GM23338 (cell line): ENCODE measurements at regions not wholly inside any gene's neighbourhood (a gene's known extent, or its start where the extent isn't known, plus 50 kb on each side); places are given as distances from the start of the nearest gene placed in this dataset.

Experiments
- ATAC-seq: fragments of 200-7000 bp; cut with Tn5 transposase; 3 replicates; pipeline ENCODE4 v1.9.1; 2020
- DNase-seq: peaks from one replicate; pipeline ENCODE4 v3.0.0-alpha.2; 2015; ENCODE audit warnings: low spot score
- H2AFZ ChIP-seq: fragments of 200-600 bp; sonication (generic); 2 replicates; pipeline ENCODE4 v1.8.0; 2016; ENCODE audit warnings: antibody characterized with exemption, mild to moderate bottlenecking, moderate library complexity
- H3F3A ChIP-seq: fragments of 200-600 bp; sonication (generic); replicated peaks from 2 replicates; pipeline ENCODE4 v1.8.0; 2017; ENCODE audit warnings: antibody characterized with exemption, mixed run types, low read depth
- H3K27ac ChIP-seq: fragments of 200-600 bp; sonication (generic); 2 replicates; pipeline ENCODE4 v1.6.1; 2016; ENCODE audit warnings: low read depth
- H3K27me3 ChIP-seq: fragments of 200-600 bp; sonication (generic); 2 replicates; pipeline ENCODE4 v1.8.0; 2016; ENCODE audit warnings: mild to moderate bottlenecking, mixed run types, moderate library complexity; ENCODE audit not compliant: insufficient read depth
- H3K36me3 ChIP-seq: fragments of 200-600 bp; sonication (generic); 2 replicates; pipeline ENCODE4 v1.8.0; 2016; ENCODE audit warnings: mild to moderate bottlenecking; ENCODE audit not compliant: insufficient read depth
- H3K4me1 ChIP-seq: fragments of 200-600 bp; sonication (generic); 2 replicates; pipeline ENCODE4 v1.8.0; 2016; ENCODE audit warnings: mild to moderate bottlenecking, moderate library complexity; ENCODE audit not compliant: insufficient read depth
- H3K4me2 ChIP-seq: fragments of 200-600 bp; sonication (generic); 2 replicates; pipeline ENCODE4 v1.7.1; 2017; ENCODE audit warnings: mixed run types
- H3K4me3 ChIP-seq: fragments of 200-600 bp; sonication (generic); 2 replicates; pipeline ENCODE4 v1.6.1; 2016; ENCODE audit warnings: mixed run types
- H3K79me2 ChIP-seq: fragments of 200-600 bp; sonication (generic); replicated peaks from 2 replicates; pipeline ENCODE4 v1.8.0; 2017; ENCODE audit warnings: mild to moderate bottlenecking; ENCODE audit not compliant: insufficient read depth
- H3K9me2 ChIP-seq: fragments of 200-600 bp; sonication (generic); 2 replicates; pipeline ENCODE4 v1.8.0; 2017; ENCODE audit not compliant: insufficient read depth
- H4K20me1 ChIP-seq: fragments of 200-600 bp; sonication (generic); replicated peaks from 2 replicates; pipeline ENCODE4 v1.8.0; 2017; ENCODE audit warnings: mild to moderate bottlenecking; ENCODE audit not compliant: insufficient read depth
- H3K27ac Mint-ChIP-seq: 2 replicates; pipeline ENCODE4 v1.8.0; 2020; ENCODE audit warnings: inconsistent platforms, mild to moderate bottlenecking, moderate library complexity, mixed read lengths
- H3K27me3 Mint-ChIP-seq: 3 replicates; pipeline ENCODE4 v1.8.0; 2022; ENCODE audit warnings: low read depth, mild to moderate bottlenecking, moderate library complexity, mixed read lengths, inconsistent platforms; ENCODE audit not compliant: insufficient read depth, poor library complexity
- H3K36me3 Mint-ChIP-seq: 3 replicates; pipeline ENCODE4 v1.8.0; 2021; ENCODE audit warnings: low read depth, mild to moderate bottlenecking, inconsistent platforms, moderate library complexity, mixed read lengths
- H3K4me1 Mint-ChIP-seq: 3 replicates; pipeline ENCODE4 v1.8.0; 2020; ENCODE audit warnings: mild to moderate bottlenecking, inconsistent platforms, mixed read lengths
- H3K4me3 Mint-ChIP-seq: 3 replicates; pipeline ENCODE4 v1.8.0; 2021; ENCODE audit warnings: moderate library complexity, mild to moderate bottlenecking, inconsistent platforms, mixed read lengths
- H3K9me3 Mint-ChIP-seq: 3 replicates; pipeline ENCODE4 v1.8.0; 2020; ENCODE audit warnings: moderate library complexity, mild to moderate bottlenecking, inconsistent platforms, mixed read lengths
- CREB1 ChIP-seq: fragments of 250-450 bp; sonication (Bioruptor Pico); IDR thresholded peaks from 2 replicates; pipeline ENCODE4 v1.5.0; 2020; ENCODE audit warnings: low read depth, mild to moderate bottlenecking, moderate library complexity
- ETS1 ChIP-seq: IDR thresholded peaks from 2 replicates; pipeline ENCODE4 v1.6.1; 2016; ENCODE audit warnings: antibody characterized with exemption
- EZH2 ChIP-seq: fragments of 200-600 bp; sonication (generic); IDR thresholded peaks from one replicate; pipeline ENCODE4 v1.8.0; 2017; ENCODE audit warnings: antibody characterized with exemption, mild to moderate bottlenecking, low read depth; ENCODE audit not compliant: unreplicated experiment
- JUNB ChIP-seq: IDR thresholded peaks from one replicate; pipeline ENCODE4 v1.6.1; 2016; ENCODE audit warnings: antibody characterized with exemption; ENCODE audit not compliant: unreplicated experiment
- NANOG ChIP-seq: IDR thresholded peaks from 2 replicates; pipeline ENCODE4 v1.6.1; 2016; ENCODE audit warnings: antibody characterized with exemption, borderline replicate concordance
- ZNF114 ChIP-seq: fragments of 250-450 bp; sonication (Bioruptor Pico); IDR thresholded peaks from 2 replicates; pipeline ENCODE4 v1.5.0; 2020; ENCODE audit warnings: mild to moderate bottlenecking, moderate library complexity
- ZNF331 ChIP-seq: fragments of 250-450 bp; sonication (Bioruptor Pico); IDR thresholded peaks from 2 replicates; pipeline ENCODE4 v1.5.0; 2020; ENCODE audit warnings: low read depth, mild to moderate bottlenecking, moderate library complexity
- ZNF462 ChIP-seq: fragments of 250-450 bp; sonication (Bioruptor Pico); IDR thresholded peaks from 2 replicates; pipeline ENCODE4 v1.5.0; 2020; ENCODE audit warnings: mild to moderate bottlenecking, moderate library complexity

GRCh38 chr16:66050991-66051390, 315.5 kb upstream of the CDH5 start (continued):
- TF ChIP-seq ETS1 (no peak), NANOG (no peak), JUNB (no peak), ZNF462 (no peak), EZH2 (no peak), CREB1 (CRISPR knock-in tag) (no peak), ZNF331 (CRISPR knock-in tag) (no peak), ZNF114 (no peak)

GRCh38 chr16:66049865-66050264, 316.6 kb upstream of the CDH5 start:
- 0 out of 3 replicates have a peak, but pooled peaks cover 3% of the 10 kb centered on the region for H3K4me1 Mint-ChIP-seq
- H3F3A ChIP-seq = no peaks in the 10 kb centered on the region
- H3K4me1 ChIP-seq = peaks cover 27% of the 10 kb centered on the region
- no peak overlapping the region for H3K27ac ChIP-seq
- no peak overlapping the region for H3K27ac Mint-ChIP-seq
- no peaks in the 10 kb centered on the region for H3K79me2 ChIP-seq
- ATAC-seq = no peak
- no peaks in the 10 kb centered on the region; the same call in 2 of the 3 replicates for H3K9me3 Mint-ChIP-seq
- H3K4me3 ChIP-seq = no peak overlapping the region
- H3K9me2 ChIP-seq = peaks cover 4% of the 10 kb centered on the region; the same call in 1 of the 2 replicates
- no peaks in the 10 kb centered on the region for H4K20me1 ChIP-seq
- peaks cover 13% of the 10 kb centered on the region; the same call in 2 of the 3 replicates for H3K36me3 Mint-ChIP-seq
- no peak for DNase-seq
- H2AFZ ChIP-seq = no peak overlapping the region
- no peak overlapping the region for H3K4me2 ChIP-seq
- H3K4me3 Mint-ChIP-seq = no peak overlapping the region
- H3K36me3 ChIP-seq = no peaks in the 10 kb centered on the region
- H3K27me3 Mint-ChIP-seq = peaks cover 6% of the 10 kb centered on the region
- no peaks in the 10 kb centered on the region for H3K27me3 ChIP-seq
- no peak for TF ChIP-seq ZNF462
